Tibial nerve (tissue), 4 donors: ENCODE measurements at regions not wholly inside any gene's neighbourhood (a gene's known extent, or its start where the extent isn't known, plus 50 kb on each side); places are given as distances from the start of the nearest gene placed in this dataset.

Source experiments
- DNase-seq, 2 donors: peaks; one replicate each; pipeline ENCODE4 v3.0.0-alpha.2; 2019; ENCODE audit warnings: low spot score in 2 of 2
- H3K27ac ChIP-seq, 4 donors: fragments of 200-600 bp; sonication (generic) in 3 of 4; one replicate each; pipeline ENCODE4 v1.5.1; 2017 to 2019; ENCODE audit warnings: mild to moderate bottlenecking in 1 of 4
- H3K27me3 ChIP-seq, 2 donors: fragments of 200-600 bp; sonication (generic) in 1 of 2; one replicate each; pipeline versions ENCODE4 v1.5.1 to v1.6.0; 2017 to 2019
- H3K36me3 ChIP-seq, 3 donors: fragments of 200-600 bp; sonication (generic); one replicate each; pipeline ENCODE4 v1.5.1; 2018 to 2019
- H3K4me1 ChIP-seq, 4 donors: fragments of 200-600 bp; sonication (generic) in 3 of 4; one replicate each; pipeline ENCODE4 v1.5.1; 2017 to 2019
- H3K4me3 ChIP-seq, 4 donors: fragments of 200-600 bp; sonication (generic) in 3 of 4; one replicate each; pipeline ENCODE4 v1.5.1; 2017 to 2019; ENCODE audit warnings: mild to moderate bottlenecking in 1 of 4, moderate library complexity in 1 of 4
- H3K9me3 ChIP-seq, 4 donors: fragments of 200-600 bp; sonication (generic) in 3 of 4; one replicate each; pipeline ENCODE4 v1.5.1; 2017 to 2019
- EP300 ChIP-seq, 2 donors: sonication (generic); formaldehyde crosslinking; IDR thresholded peaks; one replicate each; pipeline ENCODE4 v1.6.1; 2017; ENCODE audit warnings: antibody characterized with exemption in 2 of 2, mild to moderate bottlenecking in 1 of 2
- POLR2A ChIP-seq, 2 donors: fragments of 450-650 bp; IDR thresholded peaks; one replicate each; pipeline ENCODE4 v1.6.1; 2017; ENCODE audit warnings: antibody characterized with exemption in 2 of 2, mild to moderate bottlenecking in 2 of 2, moderate library complexity in 2 of 2
- WGBS, 2 donors: methylation state at CpG; one replicate each; pipeline ENCODE4 v1.1.5; 2018; 5-methylcytosine and 5-hydroxymethylcytosine counted together
- TF ChIP-seq, protein P1 (sequence below), 5 experiments: fragments of 200-600 bp in 3 of 5; fragments of 450-650 bp in 2 of 5; sonication (generic) in 3 of 5; IDR thresholded peaks; one replicate each; pipeline ENCODE4 v1.5.1; 2016 to 2019; ENCODE audit warnings: antibody characterized with exemption in 5 of 5, mild to moderate bottlenecking in 3 of 5, moderate library complexity in 2 of 5

GRCh38 chr4:179595671-179596410 lies 2153.6 kb upstream of the AGA start:
- H3K27me3 ChIP-seq, result no peaks in the 10 kb centered on the region
- no peak for DNase-seq
- H3K27ac ChIP-seq, result no peak overlapping the region
- no peak overlapping the region for H3K4me3 ChIP-seq
- H3K36me3 ChIP-seq, result no peaks in the 10 kb centered on the region
- no peaks in the 10 kb centered on the region for H3K9me3 ChIP-seq
- TF ChIP-seq EP300 (IDR thresholded peaks at IDR 0.05), result no peak
- TF ChIP-seq, protein P1, sequence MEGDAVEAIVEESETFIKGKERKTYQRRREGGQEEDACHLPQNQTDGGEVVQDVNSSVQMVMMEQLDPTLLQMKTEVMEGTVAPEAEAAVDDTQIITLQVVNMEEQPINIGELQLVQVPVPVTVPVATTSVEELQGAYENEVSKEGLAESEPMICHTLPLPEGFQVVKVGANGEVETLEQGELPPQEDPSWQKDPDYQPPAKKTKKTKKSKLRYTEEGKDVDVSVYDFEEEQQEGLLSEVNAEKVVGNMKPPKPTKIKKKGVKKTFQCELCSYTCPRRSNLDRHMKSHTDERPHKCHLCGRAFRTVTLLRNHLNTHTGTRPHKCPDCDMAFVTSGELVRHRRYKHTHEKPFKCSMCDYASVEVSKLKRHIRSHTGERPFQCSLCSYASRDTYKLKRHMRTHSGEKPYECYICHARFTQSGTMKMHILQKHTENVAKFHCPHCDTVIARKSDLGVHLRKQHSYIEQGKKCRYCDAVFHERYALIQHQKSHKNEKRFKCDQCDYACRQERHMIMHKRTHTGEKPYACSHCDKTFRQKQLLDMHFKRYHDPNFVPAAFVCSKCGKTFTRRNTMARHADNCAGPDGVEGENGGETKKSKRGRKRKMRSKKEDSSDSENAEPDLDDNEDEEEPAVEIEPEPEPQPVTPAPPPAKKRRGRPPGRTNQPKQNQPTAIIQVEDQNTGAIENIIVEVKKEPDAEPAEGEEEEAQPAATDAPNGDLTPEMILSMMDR (IDR thresholded peaks at IDR 0.05), result no peak
- no peak for TF ChIP-seq POLR2A (IDR thresholded peaks at IDR 0.05)
- no peaks in the 10 kb centered on the region for H3K4me1 ChIP-seq
- WGBS, 2 donors, result 63 to 74% methylated on average over 6 of the region's 6 CpGs

DNA sequence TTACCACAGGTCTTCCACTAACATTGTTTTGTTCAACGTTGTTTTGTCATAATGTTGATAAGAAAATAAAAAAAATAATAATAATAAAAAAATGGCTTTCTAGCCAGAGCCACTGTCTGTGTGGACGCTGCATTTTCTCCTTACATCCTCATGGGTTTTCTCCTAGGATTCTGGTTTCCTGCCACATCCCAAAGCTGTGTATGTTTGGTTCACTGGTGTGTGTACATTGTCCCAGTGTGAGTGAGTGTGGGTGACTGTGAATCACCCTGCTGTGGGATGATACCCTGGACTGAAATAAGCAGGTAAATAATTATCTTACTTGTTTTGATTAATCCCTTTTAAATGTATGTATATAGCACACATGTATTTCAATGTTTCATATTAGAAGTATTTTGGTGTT lies 2154.4 kb upstream of the AGA start:
- H3K4me3 ChIP-seq, result no peak overlapping the region
- H3K36me3 ChIP-seq, result no peaks in the 10 kb centered on the region
- H3K9me3 ChIP-seq, result no peaks in the 10 kb centered on the region
- H3K27ac ChIP-seq, result no peak overlapping the region
- H3K27me3 ChIP-seq, result no peaks in the 10 kb centered on the region
- no peaks in the 10 kb centered on the region for H3K4me1 ChIP-seq
- WGBS, 2 donors, result 64 to 74% methylated on average over 2 of the region's 2 CpGs
- TF ChIP-seq, protein P1 (IDR thresholded peaks at IDR 0.05), result no peak
- TF ChIP-seq EP300 (IDR thresholded peaks at IDR 0.05), result no peak
- TF ChIP-seq POLR2A (IDR thresholded peaks at IDR 0.05), result no peak
- DNase-seq, result no peak

DNA sequence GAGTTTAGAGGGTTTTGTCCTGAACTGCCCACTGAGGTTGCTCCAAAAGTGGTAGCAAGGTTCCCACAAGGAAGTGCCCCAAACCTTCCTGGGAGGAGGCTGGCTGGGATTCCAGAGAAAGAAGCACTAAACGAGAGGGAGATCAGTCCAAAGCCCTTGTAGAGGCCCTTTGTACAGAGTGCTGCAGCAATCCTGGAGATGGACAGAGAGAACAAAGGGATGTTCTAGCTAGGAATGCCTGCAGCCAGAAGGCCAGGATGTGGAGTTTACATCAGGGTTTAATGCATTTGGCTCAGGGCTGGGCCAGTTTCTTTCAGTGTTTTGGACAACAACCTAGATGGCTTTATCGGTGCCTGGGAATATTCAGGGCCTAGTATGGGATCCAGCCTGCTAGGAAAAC lies 2155.1 kb upstream of the AGA start:
- TF ChIP-seq, protein P1 (IDR thresholded peaks at IDR 0.05), result no peak
- TF ChIP-seq EP300 (IDR thresholded peaks at IDR 0.05) (no peak), POLR2A (IDR thresholded peaks at IDR 0.05) (no peak)
- 14 to 44% methylated on average over 2 of the region's 2 CpGs for WGBS, 2 donors
- Histone ChIP-seq H3K4me3 (no peak overlapping the region), H3K9me3 (no peaks in the 10 kb centered on the region), H3K27me3 (no peaks in the 10 kb centered on the region), H3K4me1 (no peaks in the 10 kb centered on the region), H3K27ac (no peak overlapping the region), H3K36me3 (no peaks in the 10 kb centered on the region)
- no peak for DNase-seq

DNA sequence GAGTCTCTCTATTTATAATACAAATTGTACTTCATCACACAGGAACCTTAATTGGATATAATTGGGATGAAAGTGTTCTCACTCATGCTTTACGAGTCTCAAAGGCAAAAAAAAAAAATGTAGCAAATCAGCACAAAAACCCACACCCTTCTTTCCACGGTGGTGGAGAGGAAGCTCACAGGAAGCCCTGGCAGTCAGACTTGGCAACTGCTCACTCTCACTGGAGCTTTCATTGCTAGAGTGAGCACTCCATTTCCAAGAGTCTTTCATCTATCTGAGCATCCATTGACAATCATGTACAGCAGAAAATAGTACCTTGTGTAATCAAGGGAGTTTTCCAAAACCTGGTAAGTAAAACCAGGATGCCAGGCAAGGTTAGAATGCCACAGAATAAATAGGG lies 2159.4 kb upstream of the AGA start:
- H3K4me3 ChIP-seq, result no peak overlapping the region
- WGBS, 2 donors, result 24 to 25% methylated on average over 2 of the region's 2 CpGs
- no peaks in the 10 kb centered on the region for H3K36me3 ChIP-seq

GRCh38 chr4:179605196-179605595 lies 2163.0 kb upstream of the AGA start:
- no peak overlapping the region for H3K27ac ChIP-seq
- H3K36me3 ChIP-seq, result no peaks in the 10 kb centered on the region
- no peaks in the 10 kb centered on the region for H3K27me3 ChIP-seq
- H3K4me1 ChIP-seq, result no peaks in the 10 kb centered on the region
- WGBS, 2 donors, result 56 to 70% methylated on average over 5 of the region's 5 CpGs
- no peaks in the 10 kb centered on the region for H3K9me3 ChIP-seq
- no peak for DNase-seq
- TF ChIP-seq POLR2A (IDR thresholded peaks at IDR 0.05), result no peak
- TF ChIP-seq, protein P1 (IDR thresholded peaks at IDR 0.05), result no peak
- no peak for TF ChIP-seq EP300 (IDR thresholded peaks at IDR 0.05)
- no peak overlapping the region for H3K4me3 ChIP-seq

More for the DNA sequence above, 2159.4 kb upstream of the AGA start:
- Histone ChIP-seq H3K27ac (no peak overlapping the region), H3K4me1 (no peaks in the 10 kb centered on the region), H3K27me3 (no peaks in the 10 kb centered on the region), H3K9me3 (no peaks in the 10 kb centered on the region)
- DNase-seq, result no peak
- TF ChIP-seq, protein P1 (IDR thresholded peaks at IDR 0.05), result no peak
- TF ChIP-seq EP300 (IDR thresholded peaks at IDR 0.05) (no peak), POLR2A (IDR thresholded peaks at IDR 0.05) (no peak)
